ENCODE measurements at regions not wholly inside any gene's neighbourhood (a gene's known extent, or its start where the extent isn't known, plus 50 kb on each side); places are given as distances from the start of the nearest gene placed in this dataset.

GRCh38 chr21:39121600-39122355 is 61.5 kb downstream of the PSMG1 start:
- TF ChIP-seq, protein P1, sequence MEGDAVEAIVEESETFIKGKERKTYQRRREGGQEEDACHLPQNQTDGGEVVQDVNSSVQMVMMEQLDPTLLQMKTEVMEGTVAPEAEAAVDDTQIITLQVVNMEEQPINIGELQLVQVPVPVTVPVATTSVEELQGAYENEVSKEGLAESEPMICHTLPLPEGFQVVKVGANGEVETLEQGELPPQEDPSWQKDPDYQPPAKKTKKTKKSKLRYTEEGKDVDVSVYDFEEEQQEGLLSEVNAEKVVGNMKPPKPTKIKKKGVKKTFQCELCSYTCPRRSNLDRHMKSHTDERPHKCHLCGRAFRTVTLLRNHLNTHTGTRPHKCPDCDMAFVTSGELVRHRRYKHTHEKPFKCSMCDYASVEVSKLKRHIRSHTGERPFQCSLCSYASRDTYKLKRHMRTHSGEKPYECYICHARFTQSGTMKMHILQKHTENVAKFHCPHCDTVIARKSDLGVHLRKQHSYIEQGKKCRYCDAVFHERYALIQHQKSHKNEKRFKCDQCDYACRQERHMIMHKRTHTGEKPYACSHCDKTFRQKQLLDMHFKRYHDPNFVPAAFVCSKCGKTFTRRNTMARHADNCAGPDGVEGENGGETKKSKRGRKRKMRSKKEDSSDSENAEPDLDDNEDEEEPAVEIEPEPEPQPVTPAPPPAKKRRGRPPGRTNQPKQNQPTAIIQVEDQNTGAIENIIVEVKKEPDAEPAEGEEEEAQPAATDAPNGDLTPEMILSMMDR (IDR thresholded peaks at IDR 0.05), result no peak
- no peak for TF ChIP-seq POLR2A (IDR thresholded peaks at IDR 0.05)
